Heart left ventricle (tissue), 16 donors: ENCODE measurements at regions not wholly inside any gene's neighbourhood (a gene's known extent, or its start where the extent isn't known, plus 50 kb on each side); places are given as distances from the start of the nearest gene placed in this dataset.

ENCODE experiments used
- ATAC-seq, 4 donors: fragments of 200-7000 bp; cut with Tn5 transposase; one replicate each; pipeline ENCODE4 v1.9.1; 2020 to 2022; ENCODE audit warnings: moderate library complexity in 4 of 4, mild to moderate bottlenecking in 3 of 4, moderate number of reproducible peaks in 1 of 4
- DNase-seq, 5 donors: peaks; one replicate each; pipeline ENCODE4 v3.0.0-alpha.2; 2020
- H3K27ac ChIP-seq, 12 donors: fragments of 200-600 bp; sonication (generic) in 4 of 12; one replicate each; pipeline versions ENCODE4 v1.5.0 to v1.8.0; 2016 to 2022; ENCODE audit warnings: mild to moderate bottlenecking in 2 of 12
- H3K27me3 ChIP-seq, 9 donors: fragments of 200-600 bp; sonication (generic) in 2 of 9; one replicate each; pipeline versions ENCODE4 v1.5.1 to v1.8.0; 2016 to 2022; ENCODE audit warnings: mild to moderate bottlenecking in 3 of 9
- H3K36me3 ChIP-seq, 9 donors: fragments of 200-600 bp; sonication (generic) in 2 of 9; one replicate each; pipeline versions ENCODE4 v1.5.0 to v1.8.0; 2018 to 2022; ENCODE audit warnings: mild to moderate bottlenecking in 2 of 9
- H3K4me1 ChIP-seq, 12 donors: fragments of 200-600 bp; sonication (generic) in 4 of 12; one replicate each; pipeline versions ENCODE4 v1.5.0 to v1.8.0; 2016 to 2022; ENCODE audit warnings: mild to moderate bottlenecking in 3 of 12
- H3K4me3 ChIP-seq, 12 donors: fragments of 200-600 bp; sonication (generic) in 4 of 12; one replicate each; pipeline versions ENCODE4 v1.5.0 to v1.8.0; 2017 to 2022; ENCODE audit warnings: mild to moderate bottlenecking in 9 of 12, moderate library complexity in 4 of 12
- H3K9me3 ChIP-seq, 12 donors: fragments of 200-600 bp; sonication (generic) in 4 of 12; one replicate each; pipeline versions ENCODE4 v1.5.0 to v1.8.0; 2016 to 2022; ENCODE audit warnings: mild to moderate bottlenecking in 1 of 12
- POLR2A ChIP-seq, 2 donors: fragments of 450-650 bp; IDR thresholded peaks; one replicate each; pipeline ENCODE4 v1.6.1; 2017; ENCODE audit warnings: antibody characterized with exemption in 2 of 2, mild to moderate bottlenecking in 2 of 2, moderate library complexity in 2 of 2
- WGBS, 4 donors: extraction: QIAGEN DNeasy Blood & Tissue Kit in 2 of 4; methylation state at CpG; one replicate each; pipeline versions ENCODE4 v1.1.5 to v1.1.7; 2013 to 2018; 5-methylcytosine and 5-hydroxymethylcytosine counted together
- intact Hi-C, 10 donors: fragments of 100-400 bp; cut with DNase I; formaldehyde crosslinking; loops; one replicate each; pipeline versions ENCODE4 v1.11.1 to v1.14.2; 2022
- TF ChIP-seq, protein P1 (sequence below), 12 donors: fragments of 200-600 bp; sonication (generic) in 4 of 12; IDR thresholded peaks; one replicate each; pipeline versions ENCODE4 v1.5.0 to v1.8.0; 2018 to 2022; ENCODE audit warnings: antibody characterized with exemption in 12 of 12, mild to moderate bottlenecking in 5 of 12
- donor health status: ischemic (EF 13 %, LVEDD 7.1; RV severe dilation, severe dysfunction).
- donor health status: healthy with polysubstance abuse.
- donor health status: DM: no; HTN: yes; CAD: no.
- donor health status: DM: no; HTN: no; CAD: no.
- donor health status: ischemic (EF 25% LVEDD 6.9; RV normal size, moderate dysfunction).
- donor health status: ischemic (EF 25% LVEDD 5.7; RV mildly dilated, moderate dysfunction).
- donor health status: healthy.
- donor health status: DM: yes; HTN: yes; CAD: no.
- donor health status: ischemic (EF 35%, LVEDD 5.7; RV mildly dilated, moderate dysfunction).
- donor health status: nonischemic (EF 11% LVEDD 7.7; RV severe dilation, severe dysfunction).
- donor health status: DM: yes; HTN: yes; CAD: no.
- donor health status: PGD.
- donor health status: ischemic (EF 29% LVEDD 5.4; RV normal size, mild dysfunction).
- donor health status: nonischemic (EF 23%, LVEDD 6.1; RV moderate dilation, normal function).

DNA sequence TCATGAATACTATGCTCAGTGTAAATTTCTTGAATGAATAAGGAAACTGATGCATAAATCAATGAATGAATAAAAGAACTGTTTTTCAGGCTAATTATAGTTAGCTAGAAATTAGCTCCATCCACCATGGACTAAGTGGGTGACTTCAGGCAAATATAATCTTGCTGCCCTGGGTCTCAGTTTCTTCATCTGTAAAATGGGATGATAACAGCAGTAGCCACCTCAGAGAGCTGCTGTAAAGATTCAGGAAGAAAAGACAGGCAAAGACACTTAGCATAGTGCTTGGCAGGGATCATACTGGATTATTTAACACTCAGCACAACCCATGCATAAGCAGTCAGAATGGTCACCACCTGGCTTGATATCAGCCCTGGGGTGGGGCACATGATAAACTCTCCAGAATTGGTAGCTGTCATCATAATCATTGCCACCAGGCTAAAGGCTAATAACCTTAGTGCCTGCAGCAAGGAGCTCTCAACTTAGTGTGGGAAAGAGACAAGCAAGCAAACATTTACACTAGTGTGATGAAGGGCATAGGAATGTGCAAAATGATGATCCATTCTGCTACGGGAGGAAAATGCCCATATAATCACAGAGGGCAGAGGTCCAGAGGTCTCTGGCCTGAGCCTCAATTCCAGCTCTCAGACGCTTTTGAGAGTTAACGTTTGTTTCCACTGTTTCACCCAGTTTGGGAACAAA, 234.7 kb upstream of the TBX3 start:
- Histone ChIP-seq H3K27ac (no peak overlapping the region), H3K27me3 (no peaks in the 10 kb centered on the region), H3K36me3 (no peaks in the 10 kb centered on the region), H3K9me3 (peaks cover 0 to 11% (median 3%) of the 10 kb centered on the region in 12 donors), H3K4me1 (peaks cover 0 to 9% (median 4%) of the 10 kb centered on the region in 12 donors), H3K4me3 (no peak overlapping the region)
- DNase-seq (no peak), ATAC-seq (no peak)
- WGBS, 4 donors = 46 to 68% (median 51%) methylated on average over 3 of the region's 3 CpGs
- TF ChIP-seq POLR2A (IDR thresholded peaks at IDR 0.05) = no peak
- TF ChIP-seq, protein P1, sequence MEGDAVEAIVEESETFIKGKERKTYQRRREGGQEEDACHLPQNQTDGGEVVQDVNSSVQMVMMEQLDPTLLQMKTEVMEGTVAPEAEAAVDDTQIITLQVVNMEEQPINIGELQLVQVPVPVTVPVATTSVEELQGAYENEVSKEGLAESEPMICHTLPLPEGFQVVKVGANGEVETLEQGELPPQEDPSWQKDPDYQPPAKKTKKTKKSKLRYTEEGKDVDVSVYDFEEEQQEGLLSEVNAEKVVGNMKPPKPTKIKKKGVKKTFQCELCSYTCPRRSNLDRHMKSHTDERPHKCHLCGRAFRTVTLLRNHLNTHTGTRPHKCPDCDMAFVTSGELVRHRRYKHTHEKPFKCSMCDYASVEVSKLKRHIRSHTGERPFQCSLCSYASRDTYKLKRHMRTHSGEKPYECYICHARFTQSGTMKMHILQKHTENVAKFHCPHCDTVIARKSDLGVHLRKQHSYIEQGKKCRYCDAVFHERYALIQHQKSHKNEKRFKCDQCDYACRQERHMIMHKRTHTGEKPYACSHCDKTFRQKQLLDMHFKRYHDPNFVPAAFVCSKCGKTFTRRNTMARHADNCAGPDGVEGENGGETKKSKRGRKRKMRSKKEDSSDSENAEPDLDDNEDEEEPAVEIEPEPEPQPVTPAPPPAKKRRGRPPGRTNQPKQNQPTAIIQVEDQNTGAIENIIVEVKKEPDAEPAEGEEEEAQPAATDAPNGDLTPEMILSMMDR (IDR thresholded peaks at IDR 0.05) = no peak
- intact Hi-C loops = no loop called here

DNA sequence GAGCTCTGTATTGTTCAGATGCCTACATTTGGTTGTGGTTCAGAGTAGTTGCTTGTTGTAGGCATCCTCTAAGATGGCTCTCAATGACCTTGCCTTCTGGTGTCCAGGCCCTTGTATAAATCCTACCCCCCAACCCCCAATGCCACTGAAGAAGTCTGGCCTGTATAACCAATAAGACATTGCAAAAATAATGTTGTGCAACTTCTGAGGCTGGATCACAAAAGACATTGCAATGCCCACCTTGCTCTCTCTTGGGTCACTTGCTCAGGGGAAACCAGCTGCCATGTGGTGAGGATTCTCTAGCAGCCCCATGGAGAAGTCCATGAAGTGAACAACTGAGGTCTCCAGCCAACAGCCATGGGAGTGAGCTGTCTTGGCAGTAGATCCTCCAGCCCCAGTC, 234.0 kb upstream of the TBX3 start:
- Histone ChIP-seq H3K4me1 (peaks cover 0 to 9% (median 4%) of the 10 kb centered on the region in 12 donors), H3K9me3 (peaks cover 0 to 11% (median 3%) of the 10 kb centered on the region in 12 donors), H3K4me3 (no peak overlapping the region), H3K27me3 (no peaks in the 10 kb centered on the region), H3K36me3 (no peaks in the 10 kb centered on the region), H3K27ac (no peak overlapping the region)
- ATAC-seq (no peak), DNase-seq (no peak)
- TF ChIP-seq POLR2A (IDR thresholded peaks at IDR 0.05) = no peak
- TF ChIP-seq, protein P1 (IDR thresholded peaks at IDR 0.05) = no peak
- intact Hi-C loops = no loop called here

DNA sequence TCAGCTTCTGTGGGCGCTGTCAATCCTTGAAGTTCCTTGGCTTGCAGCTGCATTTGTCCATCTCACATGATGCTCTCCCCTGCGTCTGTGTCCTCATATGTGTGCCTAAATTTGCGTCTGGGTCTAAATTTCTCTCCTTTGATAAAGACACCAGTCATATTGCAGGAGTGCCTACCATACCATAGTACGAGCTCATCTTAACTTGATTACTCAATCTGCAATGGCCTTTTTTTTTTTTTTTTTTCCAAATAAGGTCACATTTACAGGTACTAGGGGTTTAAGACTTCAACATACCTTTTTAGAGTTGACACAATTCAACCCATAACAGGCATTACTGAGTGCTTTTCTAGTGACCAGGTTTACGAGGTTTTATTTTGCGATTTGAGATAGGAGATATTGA, 233.3 kb upstream of the TBX3 start:
- no peak overlapping the region for H3K4me3 ChIP-seq
- WGBS, 4 donors = 90 to 98% (median 94%) methylated on average over 6 of the region's 6 CpGs
- H3K27me3 ChIP-seq = no peaks in the 10 kb centered on the region
- TF ChIP-seq POLR2A (IDR thresholded peaks at IDR 0.05) = no peak
- TF ChIP-seq, protein P1 (IDR thresholded peaks at IDR 0.05) = no peak
- H3K4me1 ChIP-seq = peaks cover 0 to 9% (median 4%) of the 10 kb centered on the region in 12 donors
- intact Hi-C loops = no loop called here
- no peaks in the 10 kb centered on the region for H3K36me3 ChIP-seq
- peaks cover 0 to 15% (median 3%) of the 10 kb centered on the region in 12 donors for H3K9me3 ChIP-seq
- H3K27ac ChIP-seq = no peak overlapping the region
- ATAC-seq (no peak), DNase-seq (no peak)

DNA sequence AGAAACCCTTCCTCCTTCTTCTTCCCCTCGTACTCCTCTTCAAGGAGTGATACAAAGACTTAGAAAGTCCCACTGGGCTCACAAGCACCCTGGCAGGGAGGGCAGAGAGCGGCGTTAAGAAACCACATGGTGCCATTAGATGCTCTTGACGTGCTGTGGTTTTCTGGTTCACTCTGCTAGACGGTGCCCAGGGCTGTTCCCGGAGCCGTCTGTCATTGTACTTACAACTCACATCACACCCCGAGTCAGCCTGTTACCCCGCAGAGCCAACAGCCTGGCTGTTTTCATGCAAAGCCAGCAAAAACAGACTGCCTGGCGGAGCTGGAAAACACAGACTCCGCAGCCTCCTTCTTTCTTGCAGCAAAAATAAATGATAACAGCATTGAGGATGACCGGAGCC, 232.6 kb upstream of the TBX3 start:
- TF ChIP-seq POLR2A (IDR thresholded peaks at IDR 0.05) = no peak
- TF ChIP-seq, protein P1 (IDR thresholded peaks at IDR 0.05) = no peak
- H3K27me3 ChIP-seq = no peaks in the 10 kb centered on the region
- H3K4me1 ChIP-seq = peaks cover 0 to 9% (median 4%) of the 10 kb centered on the region in 12 donors
- H3K27ac ChIP-seq = no peak overlapping the region
- H3K4me3 ChIP-seq = no peak overlapping the region
- intact Hi-C loops = no loop called here
- H3K9me3 ChIP-seq = peaks cover 0 to 16% (median 3%) of the 10 kb centered on the region in 12 donors
- WGBS, 4 donors = 74 to 86% (median 80%) methylated on average over 12 of the region's 12 CpGs
- ATAC-seq (no peak), DNase-seq (no peak)
- H3K36me3 ChIP-seq = no peaks in the 10 kb centered on the region
